Pancreas (tissue), 10 donors: ENCODE measurements at regions not wholly inside any gene's neighbourhood (a gene's known extent, or its start where the extent isn't known, plus 50 kb on each side); places are given as distances from the start of the nearest gene placed in this dataset.

Experiments used
- ATAC-seq, 4 donors: fragments of 200-7000 bp; cut with Tn5 transposase; one replicate each; pipeline versions ENCODE4 v1.8.0 to v1.9.1; 2020; ENCODE audit warnings: mild to moderate bottlenecking in 4 of 4, moderate library complexity in 4 of 4
- DNase-seq, 6 donors: peaks; one replicate each; pipeline ENCODE4 v3.0.0-alpha.2; 2020
- FAIRE-seq: peaks from 2 replicates; lab custom pipeline; 2012; peaks lifted over from hg19 to GRCh38; lab: Jason Lieb, UNC
- H3K27ac ChIP-seq, 4 donors: fragments of 200-600 bp; sonication (generic); 1 replicate in 3 of 4; 2 replicates in 1 of 4; pipeline versions ENCODE4 v1.5.0 to v1.8.0; 2020
- H3K27me3 ChIP-seq, 4 donors: fragments of 200-600 bp; one replicate each; pipeline ENCODE4 v1.8.0; 2021
- H3K36me3 ChIP-seq, 3 donors: fragments of 200-600 bp; sonication (generic) in 1 of 3; one replicate each; pipeline versions ENCODE4 v1.5.0 to v1.8.0; 2020 to 2021
- H3K4me1 ChIP-seq, 3 donors: fragments of 200-600 bp; one replicate each; pipeline ENCODE4 v1.8.0; 2021
- H3K4me3 ChIP-seq, 4 donors: fragments of 200-600 bp; sonication (generic) in 2 of 4; one replicate each; pipeline versions ENCODE4 v1.5.0 to v1.8.0; 2020 to 2021
- H3K9me3 ChIP-seq, 4 donors: fragments of 200-600 bp; one replicate each; pipeline ENCODE4 v1.8.0; 2021
- CTCF ChIP-seq, 4 donors: fragments of 200-600 bp; sonication (generic) in 3 of 4; IDR thresholded peaks; one replicate each; pipeline versions ENCODE4 v1.5.0 to v1.8.0; 2021; ENCODE audit warnings: antibody characterized with exemption in 4 of 4
- WGBS, 2 donors: extraction: QIAGEN DNeasy Blood & Tissue Kit; methylation state at CpG; one replicate each; pipeline ENCODE4 v1.1.7; 2013; 5-methylcytosine and 5-hydroxymethylcytosine counted together
- intact Hi-C, 3 donors: fragments of 100-400 bp; cut with DNase I; formaldehyde crosslinking; loops; one replicate each; pipeline versions ENCODE4 v1.11.1 to v1.14.2; 2022
- donor health status: healthy with polysubstance abuse.
- donor health status: DM: no; HTN: no; CAD: no; lungs with moderate emphysema.
- donor health status: DM: no; HTN: no; CAD: no.
- donor health status: control.
- donor health status: control.
- donor health status: Bipolar disorder and iron deficiency.
- donor health status: DM: yes; HTN: yes; CAD: no.
- donor health status: DM: no; HTN: no; CAD: no.
- donor health status: DM: no; HTN: no; CAD: no.
- donor health status: DM: yes; HTN: yes; CAD: no.

GRCh38 chr1:169012416-169012815, 94.1 kb upstream of the ATP1B1 start:
- peaks cover 0 to 4% (median 0%) of the 10 kb centered on the region in 4 donors for H3K27me3 ChIP-seq
- FAIRE-seq: no peak
- no peak overlapping the region for H3K27ac ChIP-seq
- no peaks in the 10 kb centered on the region for H3K36me3 ChIP-seq
- TF ChIP-seq CTCF (IDR thresholded peaks at IDR 0.05): no peak
- no peak overlapping the region for H3K4me3 ChIP-seq
- 88 to 97% methylated on average over 2 of the region's 2 CpGs for WGBS, 2 donors
- no peak for ATAC-seq
- intact Hi-C loops: no loop called here
- no peaks in the 10 kb centered on the region for H3K4me1 ChIP-seq
- DNase-seq: no peak
- H3K9me3 ChIP-seq: no peaks in the 10 kb centered on the region

GRCh38 chr1:169013821-169014220, 92.7 kb upstream of the ATP1B1 start:
- no peaks in the 10 kb centered on the region for H3K4me1 ChIP-seq
- H3K4me3 ChIP-seq: no peak overlapping the region
- H3K27me3 ChIP-seq: peaks cover 0 to 4% (median 0%) of the 10 kb centered on the region in 4 donors
- no peak for TF ChIP-seq CTCF (IDR thresholded peaks at IDR 0.05)
- no peak overlapping the region for H3K27ac ChIP-seq
- no peaks in the 10 kb centered on the region for H3K36me3 ChIP-seq
- intact Hi-C loops: no loop called here
- no peak for DNase-seq
- no peaks in the 10 kb centered on the region for H3K9me3 ChIP-seq
- no peak for FAIRE-seq
- ATAC-seq: no peak
- 82 to 93% methylated on average over 4 of the region's 4 CpGs for WGBS, 2 donors

- no peaks in the 10 kb centered on the region for H3K4me1 ChIP-seq
- TF ChIP-seq CTCF (IDR thresholded peaks at IDR 0.05): no peak
- no peak overlapping the region for H3K4me3 ChIP-seq
- intact Hi-C loops: no loop called here
- ATAC-seq (no peak), FAIRE-seq (no peak), DNase-seq (no peak)
- H3K27ac ChIP-seq: no peak overlapping the region
- WGBS, 2 donors: 78 to 89% methylated on average over 5 of the region's 5 CpGs
- no peaks in the 10 kb centered on the region for H3K36me3 ChIP-seq
- no peaks in the 10 kb centered on the region for H3K9me3 ChIP-seq
- H3K27me3 ChIP-seq: no peaks in the 10 kb centered on the region
Observed at GRCh38 chr1:169015464-169015863, 91.0 kb upstream of the ATP1B1 start.

GRCh38 chr1:169018751-169019150, 87.7 kb upstream of the ATP1B1 start:
- Histone ChIP-seq H3K4me3 (no peak overlapping the region), H3K36me3 (no peaks in the 10 kb centered on the region), H3K27me3 (no peaks in the 10 kb centered on the region), H3K9me3 (no peaks in the 10 kb centered on the region), H3K27ac (no peak overlapping the region), H3K4me1 (no peaks in the 10 kb centered on the region)
- WGBS, 2 donors: 78 to 82% methylated on average over 4 of the region's 4 CpGs
- intact Hi-C loops: no loop called here
- TF ChIP-seq CTCF (IDR thresholded peaks at IDR 0.05): no peak
- DNase-seq: no peak
- FAIRE-seq: no peak
- ATAC-seq: no peak

- Histone ChIP-seq H3K27ac (no peak overlapping the region), H3K4me1 (no peaks in the 10 kb centered on the region), H3K4me3 (no peak overlapping the region), H3K36me3 (no peaks in the 10 kb centered on the region), H3K27me3 (no peaks in the 10 kb centered on the region), H3K9me3 (no peaks in the 10 kb centered on the region)
- no peak for ATAC-seq
- no peak for FAIRE-seq
- 46 to 72% methylated on average over 3 of the region's 3 CpGs for WGBS, 2 donors
- no peak for TF ChIP-seq CTCF (IDR thresholded peaks at IDR 0.05)
- no peak for DNase-seq
- intact Hi-C loops: no loop called here
Observed at GRCh38 chr1:169019419-169020058, 87.0 kb upstream of the ATP1B1 start.
